Adrenal gland (tissue), 9 donors: ENCODE measurements at regions not wholly inside any gene's neighbourhood (a gene's known extent, or its start where the extent isn't known, plus 50 kb on each side); places are given as distances from the start of the nearest gene placed in this dataset.

Experiments
- DNase-seq, 7 donors: peaks; one replicate each; pipeline ENCODE4 v3.0.0-alpha.2; 2019 to 2020
- H3K27ac ChIP-seq, 5 donors: fragments of 200-600 bp; sonication (generic) in 4 of 5; 1 replicate in 3 of 5; 2 replicates in 2 of 5; pipeline versions ENCODE4 v1.5.1 to v1.8.0; 2016 to 2020; ENCODE audit warnings: mild to moderate bottlenecking in 1 of 5
- H3K27me3 ChIP-seq: fragments of 200-600 bp; 2 replicates; pipeline ENCODE4 v1.8.0; 2021
- H3K36me3 ChIP-seq, 2 donors: fragments of 200-600 bp; replicated peaks in 1 of 2; 1 replicate in 1 of 2; 2 replicates in 1 of 2; pipeline versions ENCODE4 v1.5.1 to v1.8.0; 2018 to 2022
- H3K4me1 ChIP-seq, 2 donors: fragments of 200-600 bp; replicated peaks in 1 of 2; 1 replicate in 1 of 2; 2 replicates in 1 of 2; pipeline versions ENCODE4 v1.5.1 to v1.8.0; 2018 to 2021
- H3K4me3 ChIP-seq, 4 donors: fragments of 200-600 bp; sonication (generic) in 3 of 4; one replicate each; pipeline ENCODE4 v1.5.1; 2016 to 2018
- H3K9me3 ChIP-seq, 3 donors: fragments of 200-600 bp; sonication (generic) in 1 of 3; replicated peaks in 1 of 3; 1 replicate in 2 of 3; 2 replicates in 1 of 3; pipeline versions ENCODE4 v1.5.1 to v1.8.0; 2016 to 2021
- POLR2A ChIP-seq, 2 donors: fragments of 450-650 bp; IDR thresholded peaks; one replicate each; pipeline ENCODE4 v1.6.1; 2017; ENCODE audit warnings: antibody characterized with exemption in 2 of 2, mild to moderate bottlenecking in 2 of 2, moderate library complexity in 1 of 2
- WGBS, 4 donors: extraction: QIAGEN DNeasy Blood & Tissue Kit in 2 of 4; methylation state at CpG; one replicate each; pipeline versions ENCODE4 v1.1.5 to v1.1.7; 2013 to 2017; 5-methylcytosine and 5-hydroxymethylcytosine counted together
- intact Hi-C, 2 donors: fragments of 100-400 bp; cut with DNase I; formaldehyde crosslinking; loops; one replicate each; pipeline versions ENCODE4 v1.14.1 to v1.15.0; 2022 to 2023
- TF ChIP-seq, protein P1 (sequence below), 6 experiments: fragments of 450-650 bp in 4 of 6; fragments of 200-600 bp in 2 of 6; sonication (generic) in 1 of 6; IDR thresholded peaks; 1 replicate in 5 of 6; 2 replicates in 1 of 6; pipeline versions ENCODE4 v1.5.1 to v1.8.0; 2016 to 2021; ENCODE audit warnings: antibody characterized with exemption in 6 of 6, mild to moderate bottlenecking in 2 of 6, moderate library complexity in 1 of 6
- donor health status: healthy with polysubstance abuse.
- donor health status: Bipolar disorder and iron deficiency.
- donor health status: DM: yes; HTN: yes; CAD: no.
- donor health status: DM: no; HTN: no; CAD: no.
- donor health status: DM: no; HTN: no; CAD: no.

- no peak for DNase-seq
- WGBS, 4 donors = 35 to 43% (median 42%) methylated on average over 3 of the region's 3 CpGs
These were observed 541.2 kb downstream of the NUP35 start for GRCh38 chr2:183665425-183665824.

GRCh38 chr2:183666031-183666430 lies 541.8 kb downstream of the NUP35 start:
- WGBS, 4 donors = 25 to 50% (median 39%) methylated on average over 1 of the region's 1 CpG
- intact Hi-C loops = no loop called here
- no peak for TF ChIP-seq POLR2A (IDR thresholded peaks at IDR 0.05)
- TF ChIP-seq, protein P1, sequence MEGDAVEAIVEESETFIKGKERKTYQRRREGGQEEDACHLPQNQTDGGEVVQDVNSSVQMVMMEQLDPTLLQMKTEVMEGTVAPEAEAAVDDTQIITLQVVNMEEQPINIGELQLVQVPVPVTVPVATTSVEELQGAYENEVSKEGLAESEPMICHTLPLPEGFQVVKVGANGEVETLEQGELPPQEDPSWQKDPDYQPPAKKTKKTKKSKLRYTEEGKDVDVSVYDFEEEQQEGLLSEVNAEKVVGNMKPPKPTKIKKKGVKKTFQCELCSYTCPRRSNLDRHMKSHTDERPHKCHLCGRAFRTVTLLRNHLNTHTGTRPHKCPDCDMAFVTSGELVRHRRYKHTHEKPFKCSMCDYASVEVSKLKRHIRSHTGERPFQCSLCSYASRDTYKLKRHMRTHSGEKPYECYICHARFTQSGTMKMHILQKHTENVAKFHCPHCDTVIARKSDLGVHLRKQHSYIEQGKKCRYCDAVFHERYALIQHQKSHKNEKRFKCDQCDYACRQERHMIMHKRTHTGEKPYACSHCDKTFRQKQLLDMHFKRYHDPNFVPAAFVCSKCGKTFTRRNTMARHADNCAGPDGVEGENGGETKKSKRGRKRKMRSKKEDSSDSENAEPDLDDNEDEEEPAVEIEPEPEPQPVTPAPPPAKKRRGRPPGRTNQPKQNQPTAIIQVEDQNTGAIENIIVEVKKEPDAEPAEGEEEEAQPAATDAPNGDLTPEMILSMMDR (IDR thresholded peaks at IDR 0.05) = no peak
- H3K4me1 ChIP-seq = peaks cover 4 to 7% of the 10 kb centered on the region in 2 donors
- no peaks in the 10 kb centered on the region for H3K9me3 ChIP-seq
- DNase-seq = no peak
- H3K36me3 ChIP-seq = no peaks in the 10 kb centered on the region
- no peak overlapping the region for H3K4me3 ChIP-seq
- H3K27me3 ChIP-seq = no peaks in the 10 kb centered on the region
- H3K27ac ChIP-seq = no peak overlapping the region

More at GRCh38 chr2:183665425-183665824, 541.2 kb downstream of the NUP35 start:
- no peak overlapping the region for H3K27ac ChIP-seq
- H3K36me3 ChIP-seq = no peaks in the 10 kb centered on the region
- no peaks in the 10 kb centered on the region for H3K27me3 ChIP-seq
- H3K4me1 ChIP-seq = peaks cover 4 to 7% of the 10 kb centered on the region in 2 donors
- intact Hi-C loops = no loop called here
- no peak for TF ChIP-seq POLR2A (IDR thresholded peaks at IDR 0.05)
- TF ChIP-seq, protein P1 (IDR thresholded peaks at IDR 0.05) = no peak
- no peaks in the 10 kb centered on the region for H3K9me3 ChIP-seq
- H3K4me3 ChIP-seq = no peak overlapping the region

DNA sequence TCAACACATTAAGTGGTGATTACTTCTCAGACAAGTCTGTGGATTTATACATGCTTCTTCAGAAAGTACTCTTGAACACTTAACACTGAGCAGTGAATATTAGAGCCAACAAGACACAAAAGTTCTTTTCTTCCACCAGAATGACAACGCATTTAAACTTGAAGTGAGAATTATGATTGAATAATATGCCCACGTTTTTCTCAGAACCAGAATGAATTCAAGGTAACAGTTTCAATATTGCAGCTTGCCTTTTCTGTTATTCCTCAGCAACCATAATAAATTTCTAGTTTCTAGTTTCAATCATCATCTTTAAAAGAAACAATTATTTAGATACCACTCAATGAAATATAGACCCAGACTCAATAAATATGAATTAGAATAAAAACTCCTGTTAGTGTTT lies 547.0 kb downstream of the NUP35 start:
- H3K9me3 ChIP-seq = no peaks in the 10 kb centered on the region
- no peak for DNase-seq
- no peak overlapping the region for H3K4me3 ChIP-seq
- H3K36me3 ChIP-seq = no peaks in the 10 kb centered on the region
- H3K27me3 ChIP-seq = no peaks in the 10 kb centered on the region
- intact Hi-C loops = no loop called here
- TF ChIP-seq POLR2A (IDR thresholded peaks at IDR 0.05) = no peak
- TF ChIP-seq, protein P1 (IDR thresholded peaks at IDR 0.05) = no peak
- 60 to 66% (median 62%) methylated on average over 2 of the region's 2 CpGs for WGBS, 4 donors
- H3K27ac ChIP-seq = no peak overlapping the region
- peaks cover 0 to under 1% of the 10 kb centered on the region in 2 donors for H3K4me1 ChIP-seq

DNA sequence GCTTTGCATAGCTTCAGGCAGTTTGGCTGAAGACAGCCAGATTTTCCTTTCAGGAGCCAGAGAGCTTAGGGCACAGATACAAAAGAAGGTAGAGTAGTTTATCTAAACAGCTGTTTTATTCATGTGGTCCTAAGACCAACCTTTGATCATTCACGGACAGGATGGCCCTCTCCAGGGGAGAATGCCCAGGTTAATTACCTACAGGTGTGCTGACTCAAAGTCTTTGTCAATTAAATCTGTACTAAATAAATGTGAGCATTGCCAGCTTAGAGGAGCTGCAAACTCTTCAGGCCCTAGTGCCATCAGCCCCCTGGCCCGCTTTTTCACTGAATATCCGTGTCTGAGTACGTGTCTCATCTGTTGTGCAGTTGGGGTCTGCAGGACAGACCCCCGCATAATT lies 554.7 kb downstream of the NUP35 start:
- H3K27me3 ChIP-seq = no peaks in the 10 kb centered on the region
- no peaks in the 10 kb centered on the region for H3K36me3 ChIP-seq
- TF ChIP-seq, protein P1 (IDR thresholded peaks at IDR 0.05) = no peak
- no peak for TF ChIP-seq POLR2A (IDR thresholded peaks at IDR 0.05)
- WGBS, 4 donors = 63 to 73% (median 71%) methylated on average over 5 of the region's 5 CpGs
- no peaks in the 10 kb centered on the region for H3K4me1 ChIP-seq
- H3K4me3 ChIP-seq = no peak overlapping the region
- H3K9me3 ChIP-seq = peaks cover 0 to 4% (median 0%) of the 10 kb centered on the region in 3 donors
- intact Hi-C loops = no loop called here
- H3K27ac ChIP-seq = no peak overlapping the region
- DNase-seq = no peak
